Endothelial cell of umbilical vein (primary cell): ENCODE measurements at regions not wholly inside any gene's neighbourhood (a gene's known extent, or its start where the extent isn't known, plus 50 kb on each side); places are given as distances from the start of the nearest gene placed in this dataset.

ENCODE experiments used
- EZH2 ChIP-seq: IDR thresholded peaks from 2 replicates; pipeline ENCODE4 v1.6.1; 2012; ENCODE audit warnings: borderline replicate concordance, low read depth, mild to moderate bottlenecking, moderate library complexity, low read length, inconsistent platforms; ENCODE audit not compliant: severe bottlenecking
- FOS ChIP-seq: IDR thresholded peaks from 2 replicates; pipeline ENCODE4 v1.6.1; 2011; ENCODE audit warnings: mild to moderate bottlenecking, low read length, moderate library complexity, borderline replicate concordance; ENCODE audit not compliant: insufficient read depth
- GATA2 ChIP-seq: IDR thresholded peaks from 2 replicates; pipeline ENCODE4 v1.7.0; 2011; ENCODE audit warnings: low read depth, mild to moderate bottlenecking, moderate library complexity, mixed read lengths, low read length; ENCODE audit not compliant: insufficient read length, insufficient read depth
- JUN ChIP-seq: IDR thresholded peaks from 2 replicates; pipeline ENCODE4 v1.6.1; 2011; ENCODE audit warnings: borderline replicate concordance, low read depth; ENCODE audit not compliant: insufficient read length, insufficient read depth
- MYC ChIP-seq: IDR thresholded peaks from one replicate; pipeline ENCODE4 v1.6.1; 2011; ENCODE audit warnings: mild to moderate bottlenecking, low read depth, low read length
- POLR2A ChIP-seq: IDR thresholded peaks from 2 replicates; pipeline ENCODE4 v1.6.1; 2012; ENCODE audit warnings: low read depth, mild to moderate bottlenecking, control low read depth, low read length
- TF ChIP-seq, protein P1 (sequence below), 2 donors: IDR thresholded peaks; 1 replicate in 1 of 2; 2 replicates in 1 of 2; pipeline ENCODE4 v1.5.1; 2011; ENCODE audit warnings: low read length in 2 of 2, mild to moderate bottlenecking in 2 of 2, moderate library complexity in 2 of 2, control low read depth in 1 of 2, inconsistent platforms in 1 of 2, low read depth in 1 of 2; ENCODE audit not compliant: insufficient read depth in 1 of 2; ENCODE audit errors: extremely low read depth in 1 of 2
- TF ChIP-seq, protein P2 (sequence below): IDR thresholded peaks from 2 replicates; pipeline ENCODE4 v1.6.1; 2011; ENCODE audit not compliant: insufficient read depth, insufficient read length

DNA sequence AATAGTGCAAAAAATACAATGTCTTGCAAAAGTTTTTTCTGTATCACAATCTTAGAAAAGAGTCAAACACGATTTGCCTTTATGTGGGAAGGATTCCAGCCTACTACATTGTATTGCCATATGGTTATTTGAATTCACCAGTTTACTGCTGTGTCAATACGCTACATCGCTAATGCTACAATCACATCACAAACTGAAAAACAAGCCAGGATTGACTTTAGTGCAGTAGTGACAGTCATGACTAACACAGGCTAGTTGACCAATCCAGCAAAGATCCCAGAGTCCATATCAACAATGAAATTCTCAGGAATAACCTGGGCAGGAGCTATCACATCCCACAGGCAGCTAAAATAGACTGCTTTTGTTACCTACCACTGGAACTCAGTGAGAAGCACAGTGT is 67.0 kb downstream of the IL12A start:
- TF ChIP-seq, protein P1, sequence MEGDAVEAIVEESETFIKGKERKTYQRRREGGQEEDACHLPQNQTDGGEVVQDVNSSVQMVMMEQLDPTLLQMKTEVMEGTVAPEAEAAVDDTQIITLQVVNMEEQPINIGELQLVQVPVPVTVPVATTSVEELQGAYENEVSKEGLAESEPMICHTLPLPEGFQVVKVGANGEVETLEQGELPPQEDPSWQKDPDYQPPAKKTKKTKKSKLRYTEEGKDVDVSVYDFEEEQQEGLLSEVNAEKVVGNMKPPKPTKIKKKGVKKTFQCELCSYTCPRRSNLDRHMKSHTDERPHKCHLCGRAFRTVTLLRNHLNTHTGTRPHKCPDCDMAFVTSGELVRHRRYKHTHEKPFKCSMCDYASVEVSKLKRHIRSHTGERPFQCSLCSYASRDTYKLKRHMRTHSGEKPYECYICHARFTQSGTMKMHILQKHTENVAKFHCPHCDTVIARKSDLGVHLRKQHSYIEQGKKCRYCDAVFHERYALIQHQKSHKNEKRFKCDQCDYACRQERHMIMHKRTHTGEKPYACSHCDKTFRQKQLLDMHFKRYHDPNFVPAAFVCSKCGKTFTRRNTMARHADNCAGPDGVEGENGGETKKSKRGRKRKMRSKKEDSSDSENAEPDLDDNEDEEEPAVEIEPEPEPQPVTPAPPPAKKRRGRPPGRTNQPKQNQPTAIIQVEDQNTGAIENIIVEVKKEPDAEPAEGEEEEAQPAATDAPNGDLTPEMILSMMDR (IDR thresholded peaks at IDR 0.05; ENCODE audit: extremely low read depth in 1 of 2, insufficient read depth in 1 of 2, low read depth in 1 of 2, low read length in 2 of 2): no peak
- TF ChIP-seq POLR2A (no peak), EZH2 (no peak), MYC (no peak), GATA2 (no peak), JUN (no peak), FOS (no peak)
- TF ChIP-seq, protein P2, sequence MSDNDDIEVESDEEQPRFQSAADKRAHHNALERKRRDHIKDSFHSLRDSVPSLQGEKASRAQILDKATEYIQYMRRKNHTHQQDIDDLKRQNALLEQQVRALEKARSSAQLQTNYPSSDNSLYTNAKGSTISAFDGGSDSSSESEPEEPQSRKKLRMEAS: no peak
